Progenitor cell of endocrine pancreas (in vitro differentiated cells): ENCODE measurements at regions not wholly inside any gene's neighbourhood (a gene's known extent, or its start where the extent isn't known, plus 50 kb on each side); places are given as distances from the start of the nearest gene placed in this dataset.

Experiments used
- DNase-seq: peaks from one replicate; pipeline ENCODE4 v3.0.0; 2021; ENCODE audit warnings: low spot score; ENCODE audit not compliant: unreplicated experiment
- H3K27ac Mint-ChIP-seq: 2 replicates; pipeline ENCODE4 v1.8.0; 2021; ENCODE audit warnings: mild to moderate bottlenecking, moderate library complexity, mixed read lengths
- H3K27me3 Mint-ChIP-seq: 2 replicates; pipeline ENCODE4 v1.8.0; 2021; ENCODE audit warnings: mixed read lengths
- H3K36me3 Mint-ChIP-seq: 2 replicates; pipeline ENCODE4 v1.8.0; 2022; ENCODE audit warnings: mixed read lengths; ENCODE audit not compliant: insufficient read depth
- H3K4me1 Mint-ChIP-seq: 2 replicates; pipeline ENCODE4 v1.8.0; 2021; ENCODE audit warnings: low read depth, mixed read lengths
- H3K4me3 Mint-ChIP-seq: 2 replicates; pipeline ENCODE4 v1.8.0; 2021; ENCODE audit warnings: low read depth, mild to moderate bottlenecking, moderate library complexity, mixed read lengths
- H3K9me3 Mint-ChIP-seq: 2 replicates; pipeline ENCODE4 v1.8.0; 2021; ENCODE audit warnings: low read depth, mixed read lengths
- TF ChIP-seq, protein P1 (sequence below): fragments of 200-600 bp; sonication (generic); IDR thresholded peaks from one replicate; pipeline ENCODE4 v1.5.0; 2021; ENCODE audit warnings: antibody characterized with exemption, mild to moderate bottlenecking; ENCODE audit not compliant: unreplicated experiment

DNA sequence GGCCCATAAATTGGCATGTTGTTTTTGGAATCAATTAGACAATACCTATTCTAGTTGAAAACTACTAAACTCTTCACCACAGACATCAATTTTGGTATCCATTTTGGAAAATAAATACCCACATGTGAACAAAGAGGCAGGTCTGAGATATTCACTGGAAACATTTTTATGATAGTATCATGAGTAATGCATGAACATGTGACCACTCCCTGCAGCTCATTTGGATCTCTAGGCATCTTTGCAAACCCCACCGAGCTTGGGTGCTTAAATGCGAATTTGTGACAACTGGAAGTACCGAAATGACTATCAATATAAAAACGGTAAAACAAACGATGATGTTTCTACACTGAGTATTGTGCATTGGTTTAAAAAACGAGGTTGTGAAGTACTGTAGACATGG, 285.2 kb downstream of the IRF8 start:
- H3K4me3 Mint-ChIP-seq = no peak overlapping the region
- H3K9me3 Mint-ChIP-seq = no peaks in the 10 kb centered on the region
- TF ChIP-seq, protein P1, sequence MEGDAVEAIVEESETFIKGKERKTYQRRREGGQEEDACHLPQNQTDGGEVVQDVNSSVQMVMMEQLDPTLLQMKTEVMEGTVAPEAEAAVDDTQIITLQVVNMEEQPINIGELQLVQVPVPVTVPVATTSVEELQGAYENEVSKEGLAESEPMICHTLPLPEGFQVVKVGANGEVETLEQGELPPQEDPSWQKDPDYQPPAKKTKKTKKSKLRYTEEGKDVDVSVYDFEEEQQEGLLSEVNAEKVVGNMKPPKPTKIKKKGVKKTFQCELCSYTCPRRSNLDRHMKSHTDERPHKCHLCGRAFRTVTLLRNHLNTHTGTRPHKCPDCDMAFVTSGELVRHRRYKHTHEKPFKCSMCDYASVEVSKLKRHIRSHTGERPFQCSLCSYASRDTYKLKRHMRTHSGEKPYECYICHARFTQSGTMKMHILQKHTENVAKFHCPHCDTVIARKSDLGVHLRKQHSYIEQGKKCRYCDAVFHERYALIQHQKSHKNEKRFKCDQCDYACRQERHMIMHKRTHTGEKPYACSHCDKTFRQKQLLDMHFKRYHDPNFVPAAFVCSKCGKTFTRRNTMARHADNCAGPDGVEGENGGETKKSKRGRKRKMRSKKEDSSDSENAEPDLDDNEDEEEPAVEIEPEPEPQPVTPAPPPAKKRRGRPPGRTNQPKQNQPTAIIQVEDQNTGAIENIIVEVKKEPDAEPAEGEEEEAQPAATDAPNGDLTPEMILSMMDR = no peak
- no peaks in the 10 kb centered on the region for H3K36me3 Mint-ChIP-seq
- no peak for DNase-seq
- no peak overlapping the region for H3K27ac Mint-ChIP-seq
- peaks cover 31% of the 10 kb centered on the region for H3K27me3 Mint-ChIP-seq
- no peaks in the 10 kb centered on the region for H3K4me1 Mint-ChIP-seq

DNA sequence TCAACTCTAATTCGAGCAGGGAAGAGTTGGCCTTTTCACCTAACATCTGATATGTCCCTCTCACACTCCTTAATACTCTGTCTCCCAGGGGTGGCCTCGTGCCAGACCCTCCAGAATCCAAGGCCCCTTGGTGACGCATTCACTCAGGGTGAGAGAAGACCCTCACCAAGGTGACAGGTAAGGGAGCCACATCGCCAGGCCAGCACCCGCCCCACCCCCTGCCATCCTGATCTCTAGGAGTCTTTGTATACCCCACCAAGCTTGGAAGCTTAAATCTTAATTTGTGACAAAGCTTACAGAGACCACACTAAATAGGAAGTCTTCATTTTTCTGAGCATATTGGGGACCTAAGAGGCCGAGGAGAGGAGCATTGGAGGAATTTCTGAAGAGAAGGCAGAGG, 286.1 kb downstream of the IRF8 start:
- TF ChIP-seq, protein P1 = no peak
- Mint-ChIP-seq H3K4me1 (no peaks in the 10 kb centered on the region), H3K4me3 (no peak overlapping the region), H3K9me3 (no peaks in the 10 kb centered on the region), H3K27me3 (peaks cover 38% of the 10 kb centered on the region), H3K27ac (no peak overlapping the region), H3K36me3 (no peaks in the 10 kb centered on the region)
- DNase-seq = no peak

DNA sequence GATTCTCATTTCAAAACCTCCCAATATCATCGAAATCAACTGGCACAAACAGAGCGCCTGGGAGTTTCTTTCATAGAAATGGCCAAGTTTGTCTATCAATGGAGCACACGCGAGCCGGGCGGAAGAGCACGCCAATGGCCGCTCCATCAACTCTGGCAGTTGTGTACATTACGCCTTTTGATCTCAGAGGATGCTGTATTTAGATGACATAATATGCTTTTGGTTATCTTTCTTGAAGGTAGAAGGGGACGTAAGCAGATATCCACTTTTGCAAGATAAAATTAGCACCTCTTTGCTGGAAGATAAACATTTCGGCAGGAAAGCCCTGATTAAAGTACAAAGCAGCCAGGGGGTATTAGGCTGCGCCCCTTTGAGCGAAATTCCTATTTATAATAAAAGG, 287.4 kb downstream of the IRF8 start:
- no peaks in the 10 kb centered on the region for H3K36me3 Mint-ChIP-seq
- no peaks in the 10 kb centered on the region for H3K4me1 Mint-ChIP-seq
- H3K9me3 Mint-ChIP-seq = no peaks in the 10 kb centered on the region
- H3K27me3 Mint-ChIP-seq = peaks cover 46% of the 10 kb centered on the region
- H3K27ac Mint-ChIP-seq = no peak overlapping the region
- H3K4me3 Mint-ChIP-seq = no peak overlapping the region
- DNase-seq = no peak
- TF ChIP-seq, protein P1 = no peak

DNA sequence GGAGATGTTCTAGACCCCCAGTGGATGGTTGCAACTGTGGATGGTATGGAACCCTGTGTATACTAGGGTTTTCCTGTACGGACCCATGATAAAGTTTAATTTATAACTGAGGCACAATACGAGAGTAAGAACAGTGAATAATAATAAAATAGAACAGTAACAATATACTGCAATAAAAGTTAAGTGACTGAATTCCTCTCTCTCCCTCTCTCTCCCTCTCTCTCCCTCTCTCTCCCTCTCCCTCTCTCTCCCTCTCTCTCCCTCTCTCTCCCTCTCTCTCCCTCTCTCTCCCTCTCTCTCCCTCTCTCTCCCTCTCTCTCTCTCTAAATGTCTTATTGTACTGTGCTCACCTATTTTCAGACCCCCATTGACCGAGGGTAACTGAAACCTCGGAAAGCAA, 291.0 kb downstream of the IRF8 start:
- H3K9me3 Mint-ChIP-seq = no peaks in the 10 kb centered on the region
- peaks cover 60% of the 10 kb centered on the region for H3K27me3 Mint-ChIP-seq
- DNase-seq = no peak
- H3K27ac Mint-ChIP-seq = no peak overlapping the region
- H3K36me3 Mint-ChIP-seq = no peaks in the 10 kb centered on the region
- no peak overlapping the region for H3K4me3 Mint-ChIP-seq
- TF ChIP-seq, protein P1 = no peak
- H3K4me1 Mint-ChIP-seq = no peaks in the 10 kb centered on the region

DNA sequence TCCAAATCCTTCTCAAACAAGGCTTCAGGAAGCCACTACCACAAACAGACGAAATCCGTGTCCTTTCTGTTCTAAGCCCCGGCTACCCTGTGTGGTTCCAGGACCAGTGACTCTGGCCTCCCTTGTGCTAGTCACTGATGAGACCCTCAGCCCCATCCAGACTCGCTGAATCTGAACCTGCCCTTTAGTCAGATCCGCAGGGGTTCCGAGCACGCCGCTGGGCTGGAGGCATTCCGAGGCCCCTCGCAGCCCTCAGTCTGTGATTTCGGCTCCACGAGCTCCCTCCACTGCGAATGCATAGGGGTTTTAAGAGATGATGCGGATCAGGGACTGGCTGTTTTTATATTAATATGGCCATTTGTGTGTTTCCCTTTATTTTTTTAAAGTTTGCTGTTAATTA, 292.7 kb downstream of the IRF8 start:
- Mint-ChIP-seq H3K27ac (no peak overlapping the region), H3K36me3 (no peaks in the 10 kb centered on the region), H3K4me3 (no peak overlapping the region), H3K4me1 (peaks cover 5% of the 10 kb centered on the region), H3K27me3 (peaks cover 52% of the 10 kb centered on the region), H3K9me3 (no peaks in the 10 kb centered on the region)
- TF ChIP-seq, protein P1 = no peak
- no peak for DNase-seq
